OCI-LY3 (cell line): ENCODE measurements at regions not wholly inside any gene's neighbourhood (a gene's known extent, or its start where the extent isn't known, plus 50 kb on each side); places are given as distances from the start of the nearest gene placed in this dataset.

Experiments
- EZH2phosphoT487 ChIP-seq: fragments of 200-600 bp; shearing (Covaris generic); IDR thresholded peaks from 2 replicates; pipeline ENCODE4 v1.6.1; 2018; ENCODE audit warnings: antibody characterized with exemption, mixed run types, low read depth
- TF ChIP-seq, protein P1 (sequence below): fragments of 200-600, 300-600 bp; sonication (generic); IDR thresholded peaks from 2 replicates; pipeline ENCODE4 v1.5.1; 2014; ENCODE audit warnings: antibody characterized with exemption, low read length, low read depth

DNA sequence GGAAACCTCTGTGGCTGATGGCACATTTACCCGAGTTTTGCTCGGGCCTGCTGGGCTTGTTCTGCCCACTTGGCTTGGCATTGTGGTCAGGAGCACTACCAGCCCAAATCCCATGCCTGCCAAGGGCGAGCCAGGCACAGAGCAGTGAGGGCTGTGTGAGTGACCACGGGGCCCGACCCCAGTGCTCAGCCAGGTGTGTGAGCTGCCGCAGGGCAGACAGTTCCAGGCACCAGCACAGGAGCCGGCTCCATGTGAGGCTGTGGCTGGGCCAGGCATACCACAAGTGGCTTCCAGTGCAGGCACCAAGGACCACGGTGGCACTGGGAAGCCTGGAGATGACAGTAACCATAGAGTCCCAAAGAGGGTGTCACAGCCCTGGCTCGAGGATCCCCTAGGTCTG lies 1225.5 kb upstream of the GJE1 start:
- TF ChIP-seq, protein P1, sequence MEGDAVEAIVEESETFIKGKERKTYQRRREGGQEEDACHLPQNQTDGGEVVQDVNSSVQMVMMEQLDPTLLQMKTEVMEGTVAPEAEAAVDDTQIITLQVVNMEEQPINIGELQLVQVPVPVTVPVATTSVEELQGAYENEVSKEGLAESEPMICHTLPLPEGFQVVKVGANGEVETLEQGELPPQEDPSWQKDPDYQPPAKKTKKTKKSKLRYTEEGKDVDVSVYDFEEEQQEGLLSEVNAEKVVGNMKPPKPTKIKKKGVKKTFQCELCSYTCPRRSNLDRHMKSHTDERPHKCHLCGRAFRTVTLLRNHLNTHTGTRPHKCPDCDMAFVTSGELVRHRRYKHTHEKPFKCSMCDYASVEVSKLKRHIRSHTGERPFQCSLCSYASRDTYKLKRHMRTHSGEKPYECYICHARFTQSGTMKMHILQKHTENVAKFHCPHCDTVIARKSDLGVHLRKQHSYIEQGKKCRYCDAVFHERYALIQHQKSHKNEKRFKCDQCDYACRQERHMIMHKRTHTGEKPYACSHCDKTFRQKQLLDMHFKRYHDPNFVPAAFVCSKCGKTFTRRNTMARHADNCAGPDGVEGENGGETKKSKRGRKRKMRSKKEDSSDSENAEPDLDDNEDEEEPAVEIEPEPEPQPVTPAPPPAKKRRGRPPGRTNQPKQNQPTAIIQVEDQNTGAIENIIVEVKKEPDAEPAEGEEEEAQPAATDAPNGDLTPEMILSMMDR = no peak
- TF ChIP-seq EZH2phosphoT487 = no peak
